ENCODE measurements at regions not wholly inside any gene's neighbourhood (a gene's known extent, or its start where the extent isn't known, plus 50 kb on each side); places are given as distances from the start of the nearest gene placed in this dataset.

- 53 to 67% (median 54%) methylated on average over 2 of the region's 2 CpGs for WGBS, 4 donors
- Histone ChIP-seq H3K27me3 (no peaks in the 10 kb centered on the region), H3K27ac (no peak overlapping the region), H3K4me1 (replicated peaks in 1 of 2) (no peaks in the 10 kb centered on the region), H3K9me3 (replicated peaks in 1 of 3) (no peaks in the 10 kb centered on the region), H3K4me3 (no peak overlapping the region), H3K36me3 (replicated peaks in 1 of 2) (no peaks in the 10 kb centered on the region)
- no peak for DNase-seq
- intact Hi-C loops (cut with DNase I) = no loop called here
- no peak for TF ChIP-seq POLR2A (IDR thresholded peaks at IDR 0.05)
- TF ChIP-seq CTCF (IDR thresholded peaks at IDR 0.05) = no peak
Measured at GRCh38 chr5:126274076-126274762, 149.0 kb upstream of the GRAMD2B start.

- Histone ChIP-seq H3K36me3 (replicated peaks in 1 of 2) (no peaks in the 10 kb centered on the region), H3K9me3 (replicated peaks in 1 of 3) (no peaks in the 10 kb centered on the region), H3K4me1 (replicated peaks in 1 of 2) (no peaks in the 10 kb centered on the region), H3K27ac (no peak overlapping the region), H3K4me3 (no peak overlapping the region), H3K27me3 (no peaks in the 10 kb centered on the region)
- intact Hi-C loops (cut with DNase I) = no loop called here
- 69 to 77% (median 73%) methylated on average over 3 of the region's 3 CpGs for WGBS, 4 donors
- TF ChIP-seq POLR2A (IDR thresholded peaks at IDR 0.05) = no peak
- no peak for TF ChIP-seq CTCF (IDR thresholded peaks at IDR 0.05)
- no peak for DNase-seq
Measured at GRCh38 chr5:126274763-126275125, 148.5 kb upstream of the GRAMD2B start.

- intact Hi-C loops (cut with DNase I) = no loop called here
- Histone ChIP-seq H3K27me3 (no peaks in the 10 kb centered on the region), H3K4me3 (no peak overlapping the region), H3K36me3 (replicated peaks in 1 of 2) (no peaks in the 10 kb centered on the region), H3K4me1 (replicated peaks in 1 of 2) (no peaks in the 10 kb centered on the region), H3K27ac (no peak overlapping the region), H3K9me3 (replicated peaks in 1 of 3) (no peaks in the 10 kb centered on the region)
- no peak for DNase-seq
- TF ChIP-seq CTCF (IDR thresholded peaks at IDR 0.05) (no peak), POLR2A (IDR thresholded peaks at IDR 0.05) (no peak)
Measured at GRCh38 chr5:126277762-126278161, 145.4 kb upstream of the GRAMD2B start.

GRCh38 chr5:126280343-126280742 lies 142.9 kb upstream of the GRAMD2B start:
- WGBS, 4 donors = 35 to 50% (median 41%) methylated on average over 1 of the region's 1 CpG
- no peaks in the 10 kb centered on the region for H3K9me3 ChIP-seq (replicated peaks in 1 of 3)
- no peak overlapping the region for H3K27ac ChIP-seq
- no peak overlapping the region for H3K4me3 ChIP-seq
- H3K4me1 ChIP-seq (replicated peaks in 1 of 2) = no peaks in the 10 kb centered on the region
- TF ChIP-seq POLR2A (IDR thresholded peaks at IDR 0.05) = no peak
- no peaks in the 10 kb centered on the region for H3K36me3 ChIP-seq (replicated peaks in 1 of 2)
- intact Hi-C loops (cut with DNase I) = no loop called here
- no peak for DNase-seq
- H3K27me3 ChIP-seq = no peaks in the 10 kb centered on the region

- Histone ChIP-seq H3K36me3 (replicated peaks in 1 of 2) (no peaks in the 10 kb centered on the region), H3K4me1 (replicated peaks in 1 of 2) (no peaks in the 10 kb centered on the region), H3K27me3 (no peaks in the 10 kb centered on the region), H3K4me3 (no peak overlapping the region), H3K9me3 (replicated peaks in 1 of 3) (no peaks in the 10 kb centered on the region), H3K27ac (no peak overlapping the region)
- no peak for DNase-seq
- TF ChIP-seq POLR2A (IDR thresholded peaks at IDR 0.05) (no peak), CTCF (IDR thresholded peaks at IDR 0.05) (no peak)
- intact Hi-C loops (cut with DNase I) = no loop called here
Measured at GRCh38 chr5:126280846-126281245, 142.4 kb upstream of the GRAMD2B start.
